ENCODE measurements at regions not wholly inside any gene's neighbourhood (a gene's known extent, or its start where the extent isn't known, plus 50 kb on each side); places are given as distances from the start of the nearest gene placed in this dataset.

- no peaks in the 10 kb centered on the region for H3K9me1 ChIP-seq (ENCODE audit: control insufficient read depth, extremely low read depth, insufficient read depth, low read length)
- peak overlapping the region in 2 of 3 experiments; percentile 11 to 48 for H3K4me3 ChIP-seq (ENCODE audit: control insufficient read depth in 2 of 3, extremely low read depth in 1 of 3, insufficient read depth in 2 of 3, low read depth in 1 of 3, low read length in 3 of 3)
- DNase-seq (ENCODE audit: low read depth, low spot score) (no peak), FAIRE-seq (peak; percentile 95)
- no peaks in the 10 kb centered on the region for H4K20me1 ChIP-seq (ENCODE audit: control insufficient read depth, extremely low read depth, insufficient read depth, low read length)
- no peak for TF ChIP-seq EZH2 (IDR thresholded peaks at IDR 0.05; ENCODE audit: low read length)
- TF ChIP-seq CTCF (optimal IDR thresholded peaks at IDR 0.05 in 1 of 3, IDR thresholded peaks at IDR 0.05 in 1 of 3, conservative IDR thresholded peaks at IDR 0.05 in 1 of 3; ENCODE audit: extremely low read depth in 1 of 3, insufficient read depth in 2 of 3, low read length in 3 of 3), result no peak
- H2AFZ ChIP-seq (ENCODE audit: control insufficient read depth, low read length), result peak overlapping the region; percentile 93
- no peak overlapping the region for H3K9ac ChIP-seq (ENCODE audit: control insufficient read depth, extremely low read depth, insufficient read depth, low read length)
- dilution Hi-C loops (cut with MboI; ENCODE audit: extremely low pct_ligation_motif_present, low sequenced_read_pairs), result no loop called here
- H3K4me1 ChIP-seq (ENCODE audit: control insufficient read depth, extremely low read depth, insufficient read depth, low read length), result peaks cover 11% of the 10 kb centered on the region
- no peak overlapping the region for H3K27ac ChIP-seq (ENCODE audit: control insufficient read depth, insufficient read depth, low read length)
- peak overlapping the region; percentile 77 for H3K4me2 ChIP-seq (ENCODE audit: control insufficient read depth, extremely low read depth, insufficient read depth, low read depth, low read length)
- no peaks in the 10 kb centered on the region for H3K27me3 ChIP-seq (ENCODE audit: control insufficient read depth, extremely low read depth, insufficient read depth, low read length)
- H3K9me3 ChIP-seq (ENCODE audit: control insufficient read depth, low read depth, low read length), result no peaks in the 10 kb centered on the region
- H3K79me2 ChIP-seq (ENCODE audit: control insufficient read depth, insufficient read depth, low read length), result no peaks in the 10 kb centered on the region
- no peaks in the 10 kb centered on the region for H3K36me3 ChIP-seq (ENCODE audit: control insufficient read depth in 2 of 2, extremely low read depth in 1 of 2, insufficient read depth in 2 of 2, low read length in 2 of 2)
Measured at GRCh38 chr12:87660987-87661774, 368.0 kb downstream of the C12orf50 start.

- Histone ChIP-seq H3K9ac (ENCODE audit: control insufficient read depth, extremely low read depth, insufficient read depth, low read length) (no peak overlapping the region), H3K4me3 (ENCODE audit: control insufficient read depth in 2 of 3, extremely low read depth in 1 of 3, insufficient read depth in 2 of 3, low read depth in 1 of 3, low read length in 3 of 3) (no peak overlapping the region), H3K9me1 (ENCODE audit: control insufficient read depth, extremely low read depth, insufficient read depth, low read length) (no peaks in the 10 kb centered on the region), H3K9me3 (ENCODE audit: control insufficient read depth, low read depth, low read length) (no peaks in the 10 kb centered on the region), H3K36me3 (ENCODE audit: control insufficient read depth in 2 of 2, extremely low read depth in 1 of 2, insufficient read depth in 2 of 2, low read length in 2 of 2) (no peaks in the 10 kb centered on the region), H3K4me1 (ENCODE audit: control insufficient read depth, extremely low read depth, insufficient read depth, low read length) (peaks cover 11% of the 10 kb centered on the region), H3K79me2 (ENCODE audit: control insufficient read depth, insufficient read depth, low read length) (no peaks in the 10 kb centered on the region), H3K27ac (ENCODE audit: control insufficient read depth, insufficient read depth, low read length) (no peak overlapping the region), H2AFZ (ENCODE audit: control insufficient read depth, low read length) (no peak overlapping the region), H3K27me3 (ENCODE audit: control insufficient read depth, extremely low read depth, insufficient read depth, low read length) (no peaks in the 10 kb centered on the region), H4K20me1 (ENCODE audit: control insufficient read depth, extremely low read depth, insufficient read depth, low read length) (no peaks in the 10 kb centered on the region), H3K4me2 (ENCODE audit: control insufficient read depth, extremely low read depth, insufficient read depth, low read depth, low read length) (no peak overlapping the region)
- FAIRE-seq (no peak), DNase-seq (ENCODE audit: low read depth, low spot score) (no peak)
- no peak for TF ChIP-seq CTCF (optimal IDR thresholded peaks at IDR 0.05 in 1 of 3, IDR thresholded peaks at IDR 0.05 in 1 of 3, conservative IDR thresholded peaks at IDR 0.05 in 1 of 3; ENCODE audit: extremely low read depth in 1 of 3, insufficient read depth in 2 of 3, low read length in 3 of 3)
- no peak for TF ChIP-seq EZH2 (IDR thresholded peaks at IDR 0.05; ENCODE audit: low read length)
- dilution Hi-C loops (cut with MboI; ENCODE audit: extremely low pct_ligation_motif_present, low sequenced_read_pairs), result no loop called here
Measured at GRCh38 chr12:87660291-87660690, 368.9 kb downstream of the C12orf50 start.

Measured in keratinocyte (primary cell).